T-helper 2 cell treated with Interferon-gamma antibody and Interleukin-4, amounts not matched to agents 5 μg/mL and 100 μg/mL, for 36 hours (primary cell): ENCODE measurements at regions not wholly inside any gene's neighbourhood (a gene's known extent, or its start where the extent isn't known, plus 50 kb on each side); places are given as distances from the start of the nearest gene placed in this dataset.

ENCODE experiments used
- DNase-seq: peaks from one replicate; pipeline ENCODE4 v3.0.0; 2021; ENCODE audit warnings: low spot score
- H3K27ac Mint-ChIP-seq: one replicate; pipeline ENCODE4 v1.8.0; 2021; ENCODE audit warnings: mild to moderate bottlenecking, mixed read lengths
- H3K27me3 Mint-ChIP-seq: one replicate; pipeline ENCODE4 v1.8.0; 2021; ENCODE audit warnings: low read depth, mixed read lengths
- H3K36me3 Mint-ChIP-seq: one replicate; pipeline ENCODE4 v1.8.0; 2021; ENCODE audit warnings: low read depth, mixed read lengths
- H3K4me1 Mint-ChIP-seq: one replicate; pipeline ENCODE4 v1.8.0; 2021; ENCODE audit warnings: low read depth, mixed read lengths
- H3K4me3 Mint-ChIP-seq: one replicate; pipeline ENCODE4 v1.8.0; 2022; ENCODE audit warnings: mild to moderate bottlenecking, moderate library complexity, mixed read lengths
- H3K9me3 Mint-ChIP-seq: one replicate; pipeline ENCODE4 v1.8.0; 2021; ENCODE audit warnings: mixed read lengths

DNA sequence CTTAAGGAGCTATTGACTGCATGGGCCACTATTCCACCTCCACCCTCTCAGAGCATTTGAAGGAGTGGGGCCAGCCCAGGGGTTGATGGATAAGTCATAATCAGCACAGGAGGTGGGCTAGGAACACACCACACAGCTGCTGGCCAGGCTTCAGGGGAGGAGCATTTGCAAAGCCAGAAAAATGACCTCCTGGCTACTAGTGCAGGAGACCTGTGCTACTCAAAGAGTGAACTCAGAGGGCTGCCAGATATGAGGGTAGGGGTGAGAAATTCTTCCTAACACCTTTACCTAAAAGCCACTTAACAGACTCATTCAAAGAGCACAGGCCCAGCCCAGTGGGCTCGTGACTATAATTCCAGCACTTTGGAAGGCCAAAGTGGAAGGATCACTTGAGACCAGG lies 210.8 kb downstream of the TBXT start:
- Mint-ChIP-seq H3K4me1 (no peaks in the 10 kb centered on the region), H3K9me3 (no peaks in the 10 kb centered on the region), H3K27ac (no peak overlapping the region), H3K36me3 (no peaks in the 10 kb centered on the region), H3K4me3 (no peak overlapping the region), H3K27me3 (no peaks in the 10 kb centered on the region)
- no peak for DNase-seq

GRCh38 chr6:165952514-165952913 lies 215.1 kb downstream of the TBXT start:
- Mint-ChIP-seq H3K9me3 (no peaks in the 10 kb centered on the region), H3K4me1 (no peaks in the 10 kb centered on the region), H3K27me3 (no peaks in the 10 kb centered on the region), H3K4me3 (no peak overlapping the region), H3K27ac (no peak overlapping the region), H3K36me3 (no peaks in the 10 kb centered on the region)
- DNase-seq: no peak

DNA sequence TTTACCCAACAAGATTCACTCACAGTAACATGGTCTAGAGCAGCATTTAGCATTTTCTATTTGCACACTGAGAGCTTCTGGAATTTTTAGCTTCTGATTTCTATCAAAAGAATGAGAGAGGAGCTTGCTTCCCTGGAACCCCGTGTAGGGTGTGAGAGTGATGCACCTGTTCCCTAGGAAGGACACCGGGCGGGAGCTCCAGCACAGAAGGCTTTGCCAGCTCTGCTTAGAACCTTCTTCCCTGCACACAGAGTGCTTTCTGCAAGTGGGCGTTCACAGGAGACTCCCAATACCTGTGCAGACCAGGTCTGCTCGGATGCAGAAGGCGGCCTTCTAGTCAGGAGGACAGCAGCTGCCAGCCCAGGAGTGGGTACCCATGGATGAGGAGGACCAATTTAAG lies 217.3 kb downstream of the TBXT start:
- no peak for DNase-seq
- H3K4me3 Mint-ChIP-seq: no peak overlapping the region
- no peaks in the 10 kb centered on the region for H3K36me3 Mint-ChIP-seq
- no peak overlapping the region for H3K27ac Mint-ChIP-seq
- no peaks in the 10 kb centered on the region for H3K27me3 Mint-ChIP-seq
- no peaks in the 10 kb centered on the region for H3K4me1 Mint-ChIP-seq
- no peaks in the 10 kb centered on the region for H3K9me3 Mint-ChIP-seq

DNA sequence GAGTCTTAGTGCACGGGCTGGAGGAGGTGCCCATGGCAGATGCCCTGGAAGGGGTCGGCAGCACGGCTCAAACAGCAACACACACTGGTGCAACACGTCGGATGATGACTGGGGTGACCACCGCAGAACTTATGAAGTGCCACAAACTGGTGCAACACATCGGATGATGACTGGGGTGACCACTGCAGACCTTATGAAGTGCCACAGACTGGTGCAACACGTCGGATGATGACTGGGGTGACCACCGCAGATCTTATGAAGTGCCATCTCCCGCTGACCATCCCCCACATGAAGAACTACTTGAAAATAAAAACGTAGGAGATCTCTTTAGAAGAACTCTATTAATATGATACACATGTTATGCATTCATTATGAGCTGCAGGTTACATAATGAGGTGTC lies 218.3 kb downstream of the TBXT start:
- Mint-ChIP-seq H3K27ac (no peak overlapping the region), H3K9me3 (no peaks in the 10 kb centered on the region), H3K36me3 (no peaks in the 10 kb centered on the region), H3K4me1 (no peaks in the 10 kb centered on the region), H3K4me3 (no peak overlapping the region), H3K27me3 (no peaks in the 10 kb centered on the region)
- no peak for DNase-seq

- no peak for DNase-seq
- H3K27ac Mint-ChIP-seq: no peak overlapping the region
- H3K4me1 Mint-ChIP-seq: no peaks in the 10 kb centered on the region
- no peaks in the 10 kb centered on the region for H3K36me3 Mint-ChIP-seq
- H3K27me3 Mint-ChIP-seq: no peaks in the 10 kb centered on the region
- no peaks in the 10 kb centered on the region for H3K9me3 Mint-ChIP-seq
- no peak overlapping the region for H3K4me3 Mint-ChIP-seq
These were observed 223.6 kb downstream of the TBXT start for GRCh38 chr6:165944002-165944466.

- no peaks in the 10 kb centered on the region for H3K36me3 Mint-ChIP-seq
- no peaks in the 10 kb centered on the region for H3K9me3 Mint-ChIP-seq
- H3K27me3 Mint-ChIP-seq: no peaks in the 10 kb centered on the region
- DNase-seq: no peak
- H3K27ac Mint-ChIP-seq: no peak overlapping the region
- no peaks in the 10 kb centered on the region for H3K4me1 Mint-ChIP-seq
- H3K4me3 Mint-ChIP-seq: no peak overlapping the region
These were observed 225.9 kb downstream of the TBXT start for GRCh38 chr6:165941786-165942185.

DNA sequence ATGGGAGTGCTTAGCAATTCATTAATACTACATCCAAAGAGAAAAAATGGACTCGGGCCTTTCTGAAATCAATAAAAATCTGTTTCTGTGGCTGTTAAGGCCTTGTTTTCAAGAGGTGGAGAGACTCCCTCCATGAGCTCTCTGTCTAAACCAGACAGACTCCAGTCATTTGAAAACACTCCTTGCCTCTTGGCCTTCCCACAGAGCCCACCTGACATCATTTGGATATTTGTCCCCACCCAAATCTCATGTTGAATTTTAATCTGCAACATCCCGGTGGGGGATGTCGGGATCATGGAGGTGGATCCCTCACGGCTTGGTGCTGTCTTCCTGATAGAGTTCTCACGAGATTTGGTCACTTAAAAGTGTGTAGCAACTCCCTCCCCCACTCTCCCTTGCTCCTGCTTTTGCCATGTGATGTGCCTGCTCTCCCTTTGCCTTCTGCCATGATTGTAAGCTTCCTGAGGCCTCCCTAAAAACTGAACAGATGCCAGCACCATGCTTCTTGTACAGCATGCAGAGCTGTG lies 226.3 kb downstream of the TBXT start:
- Mint-ChIP-seq H3K36me3 (no peaks in the 10 kb centered on the region), H3K27ac (no peak overlapping the region), H3K9me3 (no peaks in the 10 kb centered on the region), H3K4me1 (no peaks in the 10 kb centered on the region), H3K27me3 (no peaks in the 10 kb centered on the region), H3K4me3 (no peak overlapping the region)
- DNase-seq: no peak

- H3K4me3 Mint-ChIP-seq: no peak overlapping the region
- peaks cover 4% of the 10 kb centered on the region for H3K27me3 Mint-ChIP-seq
- H3K4me1 Mint-ChIP-seq: no peaks in the 10 kb centered on the region
- no peaks in the 10 kb centered on the region for H3K36me3 Mint-ChIP-seq
- no peaks in the 10 kb centered on the region for H3K9me3 Mint-ChIP-seq
- no peak overlapping the region for H3K27ac Mint-ChIP-seq
- no peak for DNase-seq
These were observed 227.3 kb downstream of the TBXT start for GRCh38 chr6:165940366-165940765.

- peaks cover 4% of the 10 kb centered on the region for H3K27me3 Mint-ChIP-seq
- no peaks in the 10 kb centered on the region for H3K36me3 Mint-ChIP-seq
- no peak overlapping the region for H3K4me3 Mint-ChIP-seq
- no peaks in the 10 kb centered on the region for H3K4me1 Mint-ChIP-seq
- no peak overlapping the region for H3K27ac Mint-ChIP-seq
- no peaks in the 10 kb centered on the region for H3K9me3 Mint-ChIP-seq
- DNase-seq: no peak
These were observed 227.9 kb downstream of the TBXT start for GRCh38 chr6:165939601-165940290.

GRCh38 chr6:165939047-165939446 lies 228.6 kb downstream of the TBXT start:
- no peaks in the 10 kb centered on the region for H3K4me1 Mint-ChIP-seq
- no peak for DNase-seq
- no peaks in the 10 kb centered on the region for H3K9me3 Mint-ChIP-seq
- H3K4me3 Mint-ChIP-seq: no peak overlapping the region
- peaks cover 4% of the 10 kb centered on the region for H3K27me3 Mint-ChIP-seq
- no peak overlapping the region for H3K27ac Mint-ChIP-seq
- no peaks in the 10 kb centered on the region for H3K36me3 Mint-ChIP-seq

DNA sequence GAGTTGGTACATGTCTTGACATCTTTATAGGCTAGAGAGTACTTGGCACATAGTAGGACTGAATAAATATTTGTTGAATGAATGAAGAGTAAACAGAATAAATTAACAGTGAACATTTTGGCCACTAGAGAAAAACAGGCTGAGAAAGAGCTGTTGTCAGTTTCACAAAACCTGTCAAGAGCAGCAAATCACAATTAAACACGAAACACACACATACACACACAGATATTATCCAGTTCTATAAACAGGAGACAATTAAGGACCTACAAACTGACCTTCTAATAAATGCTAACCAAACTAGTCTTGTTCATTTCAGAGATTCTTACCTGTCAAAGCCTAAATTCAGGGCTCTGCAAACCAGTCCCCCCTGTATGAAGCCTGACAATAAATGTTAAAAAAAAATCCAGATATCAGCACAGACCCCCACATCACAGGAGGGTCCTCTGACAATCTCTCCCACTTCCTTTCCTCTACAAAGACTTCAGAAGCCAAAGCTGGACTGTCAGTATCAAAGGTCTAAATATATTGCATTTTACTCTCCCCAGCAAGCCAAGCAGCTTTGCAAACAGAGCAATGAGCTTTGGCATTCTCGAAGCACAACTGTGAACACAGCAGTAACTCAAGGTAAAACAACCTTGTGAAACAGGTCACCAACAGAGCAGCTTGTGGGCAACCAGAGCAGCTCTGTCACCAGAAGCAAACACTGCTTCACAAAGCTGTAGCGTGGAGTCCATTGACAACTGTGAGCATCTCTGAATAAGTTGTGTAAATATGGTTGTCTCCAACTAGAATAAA lies 229.9 kb downstream of the TBXT start:
- DNase-seq: no peak
- Mint-ChIP-seq H3K27ac (no peak overlapping the region), H3K36me3 (no peaks in the 10 kb centered on the region), H3K4me3 (no peak overlapping the region), H3K27me3 (peaks cover 4% of the 10 kb centered on the region), H3K4me1 (no peaks in the 10 kb centered on the region), H3K9me3 (no peaks in the 10 kb centered on the region)

GRCh38 chr6:165936660-165937059 lies 231.0 kb downstream of the TBXT start:
- peaks cover 4% of the 10 kb centered on the region for H3K27me3 Mint-ChIP-seq
- H3K9me3 Mint-ChIP-seq: no peaks in the 10 kb centered on the region
- no peaks in the 10 kb centered on the region for H3K36me3 Mint-ChIP-seq
- H3K4me1 Mint-ChIP-seq: no peaks in the 10 kb centered on the region
- no peak overlapping the region for H3K4me3 Mint-ChIP-seq
- H3K27ac Mint-ChIP-seq: no peak overlapping the region
- no peak for DNase-seq

DNA sequence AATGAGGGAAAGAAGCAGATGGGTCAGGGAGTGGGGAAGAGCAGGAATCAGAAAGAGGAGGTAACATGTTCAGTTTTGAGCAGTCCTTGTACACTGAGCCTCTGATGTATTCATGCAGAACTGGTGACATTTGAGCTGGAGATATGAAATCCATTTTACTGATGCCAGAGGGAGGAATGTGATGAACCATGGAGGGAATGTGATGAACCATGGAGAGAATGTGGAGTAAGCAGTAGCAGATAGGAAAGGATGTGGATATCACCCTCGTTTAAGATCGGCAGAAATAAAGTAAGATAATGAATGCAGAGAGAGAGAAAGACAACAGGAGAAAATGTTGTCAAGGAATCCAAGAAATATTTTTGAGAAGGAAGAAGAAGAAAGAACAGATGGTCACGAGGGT lies 231.6 kb downstream of the TBXT start:
- Mint-ChIP-seq H3K4me1 (no peaks in the 10 kb centered on the region), H3K36me3 (no peaks in the 10 kb centered on the region), H3K4me3 (no peak overlapping the region), H3K9me3 (no peaks in the 10 kb centered on the region), H3K27me3 (peaks cover 4% of the 10 kb centered on the region), H3K27ac (no peak overlapping the region)
- DNase-seq: no peak

GRCh38 chr6:165931675-165932074 lies 236.0 kb downstream of the TBXT start:
- DNase-seq: no peak
- peaks cover 4% of the 10 kb centered on the region for H3K27me3 Mint-ChIP-seq
- no peak overlapping the region for H3K27ac Mint-ChIP-seq

More at GRCh38 chr6:165931675-165932074, 236.0 kb downstream of the TBXT start:
- Mint-ChIP-seq H3K4me1 (no peaks in the 10 kb centered on the region), H3K9me3 (no peaks in the 10 kb centered on the region), H3K36me3 (no peaks in the 10 kb centered on the region), H3K4me3 (no peak overlapping the region)
